Type B pancreatic cell (in vitro differentiated cells): ENCODE measurements at regions not wholly inside any gene's neighbourhood (a gene's known extent, or its start where the extent isn't known, plus 50 kb on each side); places are given as distances from the start of the nearest gene placed in this dataset.

Experiments used
- DNase-seq: peaks from one replicate; pipeline ENCODE4 v3.0.0; 2021; ENCODE audit warnings: mixed read lengths; ENCODE audit not compliant: unreplicated experiment; ENCODE audit errors: extremely low spot score
- H3K27ac Mint-ChIP-seq: 2 replicates; pipeline ENCODE4 v1.8.0; 2021; ENCODE audit warnings: mild to moderate bottlenecking, mixed read lengths
- H3K27me3 Mint-ChIP-seq: 2 replicates; pipeline ENCODE4 v1.8.0; 2021; ENCODE audit warnings: mixed read lengths
- H3K36me3 Mint-ChIP-seq: 2 replicates; pipeline ENCODE4 v1.8.0; 2021; ENCODE audit warnings: mixed read lengths
- H3K4me1 Mint-ChIP-seq: one replicate; pipeline ENCODE4 v1.8.0; 2021; ENCODE audit warnings: mixed read lengths; ENCODE audit not compliant: unreplicated experiment
- H3K4me3 Mint-ChIP-seq: 2 replicates; pipeline ENCODE4 v1.8.0; 2021; ENCODE audit warnings: mild to moderate bottlenecking, mixed read lengths
- H3K9me3 Mint-ChIP-seq: 2 replicates; pipeline ENCODE4 v1.8.0; 2021; ENCODE audit warnings: mixed read lengths
- CTCF ChIP-seq: fragments of 200-600 bp; sonication (generic); conservative IDR thresholded peaks from 2 replicates; pipeline ENCODE4 v1.5.0; 2021; ENCODE audit warnings: antibody characterized with exemption, mild to moderate bottlenecking

DNA sequence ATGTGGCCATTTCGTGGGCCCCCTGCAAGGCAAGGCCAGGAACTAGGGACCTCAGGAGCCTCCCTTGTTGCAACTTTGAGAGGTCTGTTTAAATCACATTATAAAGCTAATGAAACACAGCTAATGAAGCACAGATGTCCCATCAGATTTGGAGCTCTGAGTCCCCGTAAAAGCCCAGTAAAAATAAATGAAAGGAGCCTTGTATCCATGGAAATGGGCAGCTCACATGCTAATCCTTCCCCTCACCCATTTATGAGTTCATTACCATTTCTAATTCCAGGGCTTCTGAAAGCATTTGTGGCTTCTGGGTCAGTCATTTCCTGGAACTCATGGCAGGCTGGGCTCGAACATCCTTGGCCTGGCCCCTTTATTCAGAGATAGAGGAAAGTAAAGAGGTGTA lies 274.8 kb downstream of the SS18 start:
- peak overlapping the region; percentile 40 for H3K27ac Mint-ChIP-seq
- peaks cover 19% of the 10 kb centered on the region for H3K4me1 Mint-ChIP-seq
- DNase-seq = no peak
- H3K9me3 Mint-ChIP-seq = no peaks in the 10 kb centered on the region
- H3K4me3 Mint-ChIP-seq = peak overlapping the region; percentile 13
- TF ChIP-seq CTCF = no peak
- no peaks in the 10 kb centered on the region for H3K36me3 Mint-ChIP-seq
- peaks cover 6% of the 10 kb centered on the region for H3K27me3 Mint-ChIP-seq

- no peak for DNase-seq
- TF ChIP-seq CTCF = no peak
- Mint-ChIP-seq H3K27me3 (peaks cover 6% of the 10 kb centered on the region), H3K27ac (peak overlapping the region; percentile 40), H3K4me3 (peak overlapping the region; percentile 34), H3K4me1 (peaks cover 19% of the 10 kb centered on the region), H3K36me3 (no peaks in the 10 kb centered on the region), H3K9me3 (no peaks in the 10 kb centered on the region)
Observed at GRCh38 chr18:25814841-25815458, 275.5 kb downstream of the SS18 start.

GRCh38 chr18:25813110-25813509 lies 277.3 kb downstream of the SS18 start:
- H3K4me1 Mint-ChIP-seq = peaks cover 19% of the 10 kb centered on the region
- no peaks in the 10 kb centered on the region for H3K36me3 Mint-ChIP-seq
- no peaks in the 10 kb centered on the region for H3K9me3 Mint-ChIP-seq
- H3K4me3 Mint-ChIP-seq = no peak overlapping the region
- no peak for TF ChIP-seq CTCF
- no peak for DNase-seq
- H3K27me3 Mint-ChIP-seq = no peaks in the 10 kb centered on the region
- H3K27ac Mint-ChIP-seq = no peak overlapping the region

DNA sequence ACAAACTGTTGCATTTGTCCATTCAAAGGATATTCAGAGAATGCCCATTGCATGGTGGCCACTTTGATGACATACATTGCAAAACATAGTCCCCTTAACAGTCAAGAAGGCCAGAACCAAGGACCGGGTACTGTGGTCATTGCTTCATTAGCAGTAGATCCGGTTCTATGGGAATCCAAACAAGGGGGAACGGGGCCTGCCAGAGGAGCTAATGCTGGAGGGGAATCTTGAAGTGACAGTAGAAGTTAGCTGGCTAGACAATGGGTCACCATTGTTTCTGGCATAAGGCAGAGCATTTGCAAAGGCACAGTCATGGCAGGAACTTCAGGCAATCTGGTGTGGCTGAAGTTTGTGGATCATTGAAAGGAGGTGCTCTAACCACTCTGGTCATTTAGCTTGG lies 279.7 kb downstream of the SS18 start:
- DNase-seq = no peak
- Mint-ChIP-seq H3K4me1 (peaks cover 15% of the 10 kb centered on the region), H3K27me3 (no peaks in the 10 kb centered on the region), H3K36me3 (no peaks in the 10 kb centered on the region), H3K27ac (no peak overlapping the region), H3K4me3 (no peak overlapping the region), H3K9me3 (no peaks in the 10 kb centered on the region)
- no peak for TF ChIP-seq CTCF

- Mint-ChIP-seq H3K27ac (no peak overlapping the region), H3K27me3 (no peaks in the 10 kb centered on the region)
Observed at GRCh38 chr18:25805939-25806338, 284.5 kb downstream of the SS18 start.

More at GRCh38 chr18:25805939-25806338, 284.5 kb downstream of the SS18 start:
- Mint-ChIP-seq H3K4me1 (no peaks in the 10 kb centered on the region), H3K9me3 (peaks cover 4% of the 10 kb centered on the region), H3K4me3 (no peak overlapping the region), H3K36me3 (no peaks in the 10 kb centered on the region)
- DNase-seq = no peak
- peak; percentile 19 for TF ChIP-seq CTCF
